ENCODE measurements at regions not wholly inside any gene's neighbourhood (a gene's known extent, or its start where the extent isn't known, plus 50 kb on each side); places are given as distances from the start of the nearest gene placed in this dataset.

GRCh38 chr4:84224522-84224921 lies 274.6 kb downstream of the NKX6-1 start:
- ATAC-seq (ENCODE audit: insufficient read depth, low FRiP score): no peak
- Histone ChIP-seq H3K27ac (ENCODE audit: low read depth in 1 of 2, low read length in 1 of 2) (no peak overlapping the region), H3K4me1 (ENCODE audit: control insufficient read depth in 5 of 5, insufficient read depth in 5 of 5, low read length in 5 of 5) (peaks cover 0 to 26% (median 0%) of the 10 kb centered on the region in 5 donors), H3K27me3 (ENCODE audit: control insufficient read depth in 3 of 3, insufficient read depth in 3 of 3, low read length in 2 of 3) (no peaks in the 10 kb centered on the region), H3K4me3 (no peak overlapping the region), H3K36me3 (ENCODE audit: control insufficient read depth in 4 of 4, insufficient read depth in 4 of 4, low read length in 4 of 4) (no peaks in the 10 kb centered on the region), H3K9me3 (ENCODE audit: control insufficient read depth in 4 of 4, insufficient read depth in 3 of 4, low read length in 3 of 4) (no peaks in the 10 kb centered on the region), H3K9ac (ENCODE audit: insufficient read depth in 1 of 2, low read length in 2 of 2) (no peak overlapping the region)
- WGBS, 2 donors: 72 to 80% methylated on average over 4 of the region's 4 CpGs
- DNase-seq: no peak
- TF ChIP-seq, protein P1, sequence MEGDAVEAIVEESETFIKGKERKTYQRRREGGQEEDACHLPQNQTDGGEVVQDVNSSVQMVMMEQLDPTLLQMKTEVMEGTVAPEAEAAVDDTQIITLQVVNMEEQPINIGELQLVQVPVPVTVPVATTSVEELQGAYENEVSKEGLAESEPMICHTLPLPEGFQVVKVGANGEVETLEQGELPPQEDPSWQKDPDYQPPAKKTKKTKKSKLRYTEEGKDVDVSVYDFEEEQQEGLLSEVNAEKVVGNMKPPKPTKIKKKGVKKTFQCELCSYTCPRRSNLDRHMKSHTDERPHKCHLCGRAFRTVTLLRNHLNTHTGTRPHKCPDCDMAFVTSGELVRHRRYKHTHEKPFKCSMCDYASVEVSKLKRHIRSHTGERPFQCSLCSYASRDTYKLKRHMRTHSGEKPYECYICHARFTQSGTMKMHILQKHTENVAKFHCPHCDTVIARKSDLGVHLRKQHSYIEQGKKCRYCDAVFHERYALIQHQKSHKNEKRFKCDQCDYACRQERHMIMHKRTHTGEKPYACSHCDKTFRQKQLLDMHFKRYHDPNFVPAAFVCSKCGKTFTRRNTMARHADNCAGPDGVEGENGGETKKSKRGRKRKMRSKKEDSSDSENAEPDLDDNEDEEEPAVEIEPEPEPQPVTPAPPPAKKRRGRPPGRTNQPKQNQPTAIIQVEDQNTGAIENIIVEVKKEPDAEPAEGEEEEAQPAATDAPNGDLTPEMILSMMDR (IDR thresholded peaks at IDR 0.05; ENCODE audit: control extremely low read depth, extremely low read depth): no peak

- no peak overlapping the region for H3K4me3 ChIP-seq
- no peak overlapping the region for H3K9ac ChIP-seq (ENCODE audit: insufficient read depth in 1 of 2, low read length in 2 of 2)
- H3K36me3 ChIP-seq (ENCODE audit: control insufficient read depth in 4 of 4, insufficient read depth in 4 of 4, low read length in 4 of 4): no peaks in the 10 kb centered on the region
- TF ChIP-seq, protein P1 (IDR thresholded peaks at IDR 0.05; ENCODE audit: control extremely low read depth, extremely low read depth): no peak
- H3K27ac ChIP-seq (ENCODE audit: low read depth in 1 of 2, low read length in 1 of 2): no peak overlapping the region
- peaks cover 0 to 2% (median 0%) of the 10 kb centered on the region in 4 donors for H3K9me3 ChIP-seq (ENCODE audit: control insufficient read depth in 4 of 4, insufficient read depth in 3 of 4, low read length in 3 of 4)
- peaks cover 0 to 34% (median 0%) of the 10 kb centered on the region in 5 donors for H3K4me1 ChIP-seq (ENCODE audit: control insufficient read depth in 5 of 5, insufficient read depth in 5 of 5, low read length in 5 of 5)
- DNase-seq: peak in 1 of 3 donors; percentile 45
- ATAC-seq (ENCODE audit: insufficient read depth, low FRiP score): no peak
- 68 to 73% methylated on average over 4 of the region's 4 CpGs for WGBS, 2 donors
- H3K27me3 ChIP-seq (ENCODE audit: control insufficient read depth in 3 of 3, insufficient read depth in 3 of 3, low read length in 2 of 3): no peaks in the 10 kb centered on the region
Observed at GRCh38 chr4:84221704-84222103, 277.4 kb downstream of the NKX6-1 start.

DNA sequence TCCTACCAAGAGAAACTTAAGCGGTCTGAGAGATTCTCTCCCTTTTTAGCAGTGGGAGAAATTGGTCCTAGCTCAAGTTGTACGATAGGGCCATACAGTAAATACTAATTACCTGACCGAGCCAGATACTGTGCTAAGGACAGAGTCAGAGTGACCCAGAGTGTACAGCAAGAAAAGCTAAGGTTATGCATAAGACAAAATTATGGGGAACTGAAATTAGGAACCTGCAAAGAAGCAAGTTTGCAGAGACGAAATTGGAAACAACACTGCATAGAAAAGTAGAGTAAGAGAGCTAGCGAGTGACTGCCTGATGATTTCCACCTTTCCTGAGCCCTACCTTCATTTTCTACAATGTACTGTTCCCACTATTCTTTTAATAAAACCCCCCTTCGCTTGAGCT lies 278.1 kb downstream of the NKX6-1 start:
- H3K27me3 ChIP-seq (ENCODE audit: control insufficient read depth in 3 of 3, insufficient read depth in 3 of 3, low read length in 2 of 3): no peaks in the 10 kb centered on the region
- H3K4me1 ChIP-seq (ENCODE audit: control insufficient read depth in 5 of 5, insufficient read depth in 5 of 5, low read length in 5 of 5): peaks cover 0 to 34% (median 0%) of the 10 kb centered on the region in 5 donors
- WGBS, 2 donors: 82 to 86% methylated on average over 6 of the region's 6 CpGs
- no peak overlapping the region for H3K27ac ChIP-seq (ENCODE audit: low read depth in 1 of 2, low read length in 1 of 2)
- peaks cover 0 to 2% (median 0%) of the 10 kb centered on the region in 4 donors for H3K9me3 ChIP-seq (ENCODE audit: control insufficient read depth in 4 of 4, insufficient read depth in 3 of 4, low read length in 3 of 4)
- H3K9ac ChIP-seq (ENCODE audit: insufficient read depth in 1 of 2, low read length in 2 of 2): no peak overlapping the region
- TF ChIP-seq, protein P1 (IDR thresholded peaks at IDR 0.05; ENCODE audit: control extremely low read depth, extremely low read depth): no peak
- H3K4me3 ChIP-seq: no peak overlapping the region
- no peaks in the 10 kb centered on the region for H3K36me3 ChIP-seq (ENCODE audit: control insufficient read depth in 4 of 4, insufficient read depth in 4 of 4, low read length in 4 of 4)
- ATAC-seq (ENCODE audit: insufficient read depth, low FRiP score) (no peak), DNase-seq (no peak)

- Histone ChIP-seq H3K27me3 (ENCODE audit: control insufficient read depth in 3 of 3, insufficient read depth in 3 of 3, low read length in 2 of 3) (no peaks in the 10 kb centered on the region), H3K4me1 (ENCODE audit: control insufficient read depth in 5 of 5, insufficient read depth in 5 of 5, low read length in 5 of 5) (peaks cover 0 to 34% (median 0%) of the 10 kb centered on the region in 5 donors), H3K9ac (ENCODE audit: insufficient read depth in 1 of 2, low read length in 2 of 2) (no peak overlapping the region), H3K36me3 (ENCODE audit: control insufficient read depth in 4 of 4, insufficient read depth in 4 of 4, low read length in 4 of 4) (no peaks in the 10 kb centered on the region), H3K4me3 (no peak overlapping the region), H3K27ac (ENCODE audit: low read depth in 1 of 2, low read length in 1 of 2) (no peak overlapping the region), H3K9me3 (ENCODE audit: control insufficient read depth in 4 of 4, insufficient read depth in 3 of 4, low read length in 3 of 4) (peaks cover 0 to 2% (median 0%) of the 10 kb centered on the region in 4 donors)
- TF ChIP-seq, protein P1 (IDR thresholded peaks at IDR 0.05; ENCODE audit: control extremely low read depth, extremely low read depth): no peak
- ATAC-seq (ENCODE audit: insufficient read depth, low FRiP score) (no peak), DNase-seq (peak in 2 of 3 donors; percentile 59 to 63)
- WGBS, 2 donors: 79 to 80% methylated on average over 1 of the region's 1 CpG
Observed at GRCh38 chr4:84219656-84220055, 279.4 kb downstream of the NKX6-1 start.

Measured in lung (tissue), 11 donors.